B cell (primary cell): ENCODE measurements at regions not wholly inside any gene's neighbourhood (a gene's known extent, or its start where the extent isn't known, plus 50 kb on each side); places are given as distances from the start of the nearest gene placed in this dataset.

ENCODE experiments used
- ATAC-seq: fragments of 200-7000 bp; cut with Tn5 transposase; one replicate; pipeline ENCODE4 v1.10.0; 2021; ENCODE audit warnings: low read depth, mild to moderate bottlenecking, moderate number of reproducible peaks, moderate library complexity
- CTCF ChIA-PET: fragments of 350-600 bp; sonication (Branson Sonifier 250); formaldehyde crosslinking; loops from one replicate; lab custom pipeline; 2021; ENCODE audit warnings: antibody characterized with exemption, inconsistent platforms; lab: Charles Lee
- POLR2A ChIA-PET: fragments of 350-600 bp; sonication (Branson Sonifier 250); formaldehyde crosslinking; loops from one replicate; lab custom pipeline; 2021; ENCODE audit warnings: antibody characterized with exemption; lab: Charles Lee
- DNase-seq: peaks from one replicate; pipeline ENCODE4 v3.0.0; 2013
- H2AFZ ChIP-seq: 2 replicates; pipeline ENCODE4 v1.6.1; 2012; ENCODE audit warnings: mild to moderate bottlenecking, low read depth, low read length; ENCODE audit not compliant: insufficient read depth, poor library complexity, severe bottlenecking
- H3K27ac ChIP-seq, 2 donors: 1 replicate in 1 of 2; 2 replicates in 1 of 2; pipeline ENCODE4 v1.5.1; 2012 to 2013; ENCODE audit warnings: low read length in 2 of 2, mild to moderate bottlenecking in 2 of 2, moderate library complexity in 1 of 2
- H3K27me3 ChIP-seq, 4 experiments: fragments of 200-600 bp in 1 of 4; sonication (generic) in 1 of 4; replicated peaks in 1 of 4; 1 replicate in 2 of 4; 2 replicates in 2 of 4; pipeline versions ENCODE4 v1.6.1 to v1.7.0; 2013 to 2016; ENCODE audit warnings: low read length in 3 of 4, mild to moderate bottlenecking in 2 of 4, mixed read lengths in 1 of 4, moderate library complexity in 1 of 4; ENCODE audit not compliant: insufficient read depth in 4 of 4, control insufficient read depth in 3 of 4; ENCODE audit errors: control extremely low read depth in 1 of 4
- H3K36me3 ChIP-seq, 2 experiments: replicated peaks in 1 of 2; 1 replicate in 1 of 2; 2 replicates in 1 of 2; pipeline versions ENCODE4 v1.6.1 to v1.7.1; 2013; ENCODE audit warnings: low read length in 1 of 2; ENCODE audit not compliant: insufficient read depth in 2 of 2, control insufficient read depth in 1 of 2; ENCODE audit errors: control extremely low read depth in 1 of 2, extremely low read depth in 1 of 2
- H3K4me1 ChIP-seq, 2 donors: fragments of 200-600 bp in 1 of 2; sonication (generic) in 1 of 2; 1 replicate in 1 of 2; 2 replicates in 1 of 2; pipeline versions ENCODE4 v1.5.1 to v1.6.1; 2013 to 2017; ENCODE audit warnings: low read length in 2 of 2; ENCODE audit not compliant: control insufficient read depth in 2 of 2, insufficient read depth in 2 of 2
- H3K4me2 ChIP-seq: replicated peaks from 2 replicates; pipeline ENCODE3; 2012; ENCODE audit warnings: mild to moderate bottlenecking, low read depth, low read length; ENCODE audit not compliant: poor library complexity, severe bottlenecking
- H3K4me3 ChIP-seq, 5 experiments: fragments of 200-600 bp in 1 of 5; sonication (generic) in 1 of 5; 1 replicate in 3 of 5; 2 replicates in 2 of 5; pipeline versions ENCODE4 v1.5.1 to v1.7.0; 2011 to 2016; ENCODE audit warnings: low read length in 4 of 5, mild to moderate bottlenecking in 4 of 5, low read depth in 2 of 5, control low read depth in 1 of 5, moderate library complexity in 1 of 5; ENCODE audit not compliant: insufficient read depth in 1 of 5; ENCODE audit errors: control extremely low read depth in 1 of 5, extremely low read depth in 1 of 5
- H3K79me2 ChIP-seq: fragments of 200-600 bp; sonication (generic); one replicate; pipeline ENCODE4 v1.6.0; 2016; ENCODE audit warnings: low read length; ENCODE audit not compliant: control insufficient read depth, insufficient read depth
- H3K9ac ChIP-seq: fragments of 200-600 bp; sonication (generic); 2 replicates; pipeline ENCODE4 v1.6.1; 2017; ENCODE audit warnings: mild to moderate bottlenecking, low read length, moderate library complexity
- H3K9me3 ChIP-seq, 3 donors: one replicate each; pipeline versions ENCODE4 v1.6.1 to v1.7.1; 2013; ENCODE audit warnings: low read length in 2 of 3; ENCODE audit not compliant: control insufficient read depth in 2 of 3, insufficient read depth in 1 of 3; ENCODE audit errors: control extremely low read depth in 1 of 3
- H4K20me1 ChIP-seq: 2 replicates; pipeline ENCODE4 v1.6.0; 2012; ENCODE audit warnings: mild to moderate bottlenecking, low read length; ENCODE audit not compliant: insufficient read depth, control insufficient read depth, poor library complexity, severe bottlenecking
- H3K27ac Mint-ChIP-seq: one replicate; pipeline ENCODE4 v1.8.0; 2021; ENCODE audit warnings: mixed read lengths
- H3K27me3 Mint-ChIP-seq: one replicate; pipeline ENCODE4 v1.8.0; 2021; ENCODE audit warnings: mixed read lengths
- H3K4me1 Mint-ChIP-seq: one replicate; pipeline ENCODE4 v1.8.0; 2021; ENCODE audit warnings: mixed read lengths
- H3K4me3 Mint-ChIP-seq: one replicate; pipeline ENCODE4 v1.8.0; 2021; ENCODE audit warnings: mixed read lengths
- H3K9me3 Mint-ChIP-seq: one replicate; pipeline ENCODE4 v1.8.0; 2022; ENCODE audit warnings: mixed read lengths; ENCODE audit not compliant: insufficient read depth
- EZH2 ChIP-seq: IDR thresholded peaks from 2 replicates; pipeline ENCODE4 v1.6.1; 2012; ENCODE audit warnings: borderline replicate concordance, low read depth, mild to moderate bottlenecking, moderate library complexity, low read length; ENCODE audit not compliant: insufficient read depth, poor library complexity, severe bottlenecking
- WGBS: methylation state at CpG from one replicate; pipeline ENCODE4 v1.1.5; 2013; ENCODE audit warnings: missing lambda C conversion rate; ENCODE audit not compliant: insufficient coverage; 5-methylcytosine and 5-hydroxymethylcytosine counted together
- intact Hi-C: fragments of 100-400 bp; cut with micrococcal nuclease; formaldehyde crosslinking; loops from one replicate; pipeline ENCODE4 v1.10.0; 2022
- TF ChIP-seq, protein P1 (sequence below): fragments of 200-600 bp; IDR thresholded peaks from one replicate; pipeline ENCODE4 v1.8.0; 2022; ENCODE audit warnings: antibody characterized with exemption, mild to moderate bottlenecking

DNA sequence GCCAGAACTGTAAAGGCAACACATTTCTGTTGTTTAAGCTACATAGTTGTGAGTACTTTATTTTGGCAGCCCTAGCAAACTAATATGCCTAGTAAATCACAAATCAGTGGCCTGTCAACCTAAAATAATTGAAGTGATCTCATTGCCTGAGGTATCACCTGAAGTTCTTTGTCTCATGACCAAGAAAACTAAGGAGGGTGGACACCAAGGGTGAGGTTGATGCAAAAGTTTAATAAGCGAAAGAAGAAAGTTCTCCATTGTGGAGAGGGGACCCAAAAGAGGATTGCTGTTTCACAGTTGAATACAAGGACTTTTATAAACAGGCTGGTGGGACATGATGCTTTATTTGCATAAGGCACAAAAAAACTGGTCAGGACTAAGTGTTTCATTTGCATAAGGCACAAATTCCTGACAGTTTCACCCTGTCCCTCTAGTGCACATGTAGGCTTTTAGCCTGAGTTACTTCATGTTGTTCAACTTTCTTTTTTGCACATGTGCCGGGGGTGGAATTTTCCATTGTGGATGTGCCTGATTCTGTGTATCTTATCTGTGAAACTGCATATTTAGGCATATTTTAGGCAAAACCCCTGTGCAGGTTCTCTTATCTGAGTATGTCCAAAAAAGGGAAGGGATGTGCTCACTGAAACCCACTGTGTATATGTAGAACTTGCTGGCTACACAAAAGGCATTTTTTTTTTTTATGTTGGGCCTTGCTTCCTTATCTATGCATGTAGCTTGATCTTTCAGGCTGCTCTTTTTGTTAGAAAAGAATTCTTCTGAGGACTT is 108.6 kb upstream of the RAI14 start:
- TF ChIP-seq, protein P1, sequence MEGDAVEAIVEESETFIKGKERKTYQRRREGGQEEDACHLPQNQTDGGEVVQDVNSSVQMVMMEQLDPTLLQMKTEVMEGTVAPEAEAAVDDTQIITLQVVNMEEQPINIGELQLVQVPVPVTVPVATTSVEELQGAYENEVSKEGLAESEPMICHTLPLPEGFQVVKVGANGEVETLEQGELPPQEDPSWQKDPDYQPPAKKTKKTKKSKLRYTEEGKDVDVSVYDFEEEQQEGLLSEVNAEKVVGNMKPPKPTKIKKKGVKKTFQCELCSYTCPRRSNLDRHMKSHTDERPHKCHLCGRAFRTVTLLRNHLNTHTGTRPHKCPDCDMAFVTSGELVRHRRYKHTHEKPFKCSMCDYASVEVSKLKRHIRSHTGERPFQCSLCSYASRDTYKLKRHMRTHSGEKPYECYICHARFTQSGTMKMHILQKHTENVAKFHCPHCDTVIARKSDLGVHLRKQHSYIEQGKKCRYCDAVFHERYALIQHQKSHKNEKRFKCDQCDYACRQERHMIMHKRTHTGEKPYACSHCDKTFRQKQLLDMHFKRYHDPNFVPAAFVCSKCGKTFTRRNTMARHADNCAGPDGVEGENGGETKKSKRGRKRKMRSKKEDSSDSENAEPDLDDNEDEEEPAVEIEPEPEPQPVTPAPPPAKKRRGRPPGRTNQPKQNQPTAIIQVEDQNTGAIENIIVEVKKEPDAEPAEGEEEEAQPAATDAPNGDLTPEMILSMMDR = no peak
- TF ChIP-seq EZH2 = no peak
- POLR2A ChIA-PET = no interaction called here

DNA sequence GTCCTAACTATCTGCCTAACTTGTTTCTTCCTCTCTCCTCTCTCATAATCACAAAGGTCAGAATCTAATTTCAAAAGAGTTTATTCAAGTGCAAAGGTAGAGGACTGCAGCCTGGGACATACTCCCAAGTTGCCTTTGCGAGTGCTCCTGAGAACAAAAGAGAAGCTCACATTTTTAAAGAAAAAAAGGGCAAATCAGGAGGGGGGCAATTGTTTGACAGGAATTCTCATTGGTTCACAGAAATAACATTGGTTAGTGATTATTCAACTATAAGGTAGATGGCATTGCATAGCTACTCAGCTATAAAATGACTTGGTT is 108.1 kb upstream of the RAI14 start:
- Mint-ChIP-seq H3K4me1 (no peaks in the 10 kb centered on the region), H3K27me3 (peaks cover 4% of the 10 kb centered on the region), H3K27ac (no peak overlapping the region), H3K9me3 (peaks cover 30% of the 10 kb centered on the region), H3K4me3 (no peak overlapping the region)
- intact Hi-C loops = no loop called here
- Histone ChIP-seq H3K4me1 (no peaks in the 10 kb centered on the region), H3K27ac (no peak overlapping the region), H3K27me3 (no peaks in the 10 kb centered on the region), H3K9me3 (peaks cover 0 to 10% (median 6%) of the 10 kb centered on the region in 3 donors), H2AFZ (no peak overlapping the region), H3K36me3 (no peaks in the 10 kb centered on the region), H3K4me2 (no peak overlapping the region), H3K4me3 (no peak overlapping the region), H4K20me1 (no peaks in the 10 kb centered on the region), H3K9ac (no peak overlapping the region), H3K79me2 (no peaks in the 10 kb centered on the region)
- TF ChIP-seq, protein P1 = no peak
- no peak for TF ChIP-seq EZH2
- DNase-seq (no peak), ATAC-seq (no peak)
- POLR2A ChIA-PET = no interaction called here
- CTCF ChIA-PET = no interaction called here
- no CpG with 5 or more reads among the region's 1 CpG for WGBS

More for the DNA sequence above, 108.6 kb upstream of the RAI14 start:
- no peak overlapping the region for H3K27ac ChIP-seq
- no peaks in the 10 kb centered on the region for H3K27me3 ChIP-seq
- intact Hi-C loops = no loop called here
- 100% methylated on average over 1 of the region's 2 CpGs for WGBS
- no peaks in the 10 kb centered on the region for H3K4me1 ChIP-seq
- Mint-ChIP-seq H3K4me1 (no peaks in the 10 kb centered on the region), H3K27ac (no peak overlapping the region), H3K4me3 (no peak overlapping the region), H3K27me3 (peaks cover 10% of the 10 kb centered on the region), H3K9me3 (peaks cover 30% of the 10 kb centered on the region)
- CTCF ChIA-PET = no interaction called here
- no peak overlapping the region for H3K4me3 ChIP-seq
- H4K20me1 ChIP-seq = no peaks in the 10 kb centered on the region
- ATAC-seq = no peak
- peaks cover 0 to 10% (median 6%) of the 10 kb centered on the region in 3 donors for H3K9me3 ChIP-seq
- no peak overlapping the region for H2AFZ ChIP-seq
- no peaks in the 10 kb centered on the region for H3K36me3 ChIP-seq
- H3K79me2 ChIP-seq = no peaks in the 10 kb centered on the region
- DNase-seq = no peak
- H3K9ac ChIP-seq = no peak overlapping the region
- no peak overlapping the region for H3K4me2 ChIP-seq
